IMR-90 (cell line): ENCODE measurements at regions not wholly inside any gene's neighbourhood (a gene's known extent, or its start where the extent isn't known, plus 50 kb on each side); places are given as distances from the start of the nearest gene placed in this dataset.

ENCODE experiments used
- ATAC-seq: fragments of 200-7000 bp; cut with Tn5 transposase; 2 replicates; pipeline ENCODE4 v1.9.1; 2020; ENCODE audit warnings: low read depth, mild to moderate bottlenecking, moderate library complexity
- BruUV-seq: library from RNA; stranded (reverse); fragments of 400-500 nt; replicated peaks from 2 replicates; lab custom pipeline; 2021; lab: Mats Ljungman, UMichigan
- CTCF ChIA-PET: fragments of 300-600 bp; formaldehyde crosslinking; extraction: SDS; loops from one replicate; lab custom pipeline; 2021; ENCODE audit warnings: antibody characterized with exemption; lab: Yijun Ruan, JAX
- POLR2A ChIA-PET: fragments of 300-600 bp; sonication (Branson Sonifier 250); formaldehyde crosslinking; loops from one replicate; lab custom pipeline; 2022; ENCODE audit warnings: antibody characterized with exemption; ENCODE audit not compliant: unreplicated experiment; lab: Charles Lee
- DNase-seq: peaks from one replicate; pipeline ENCODE4 v3.0.0; 2013
- H2AFZ ChIP-seq: replicated peaks from 2 replicates; pipeline ENCODE3; 2013; ENCODE audit warnings: low read length, mild to moderate bottlenecking; ENCODE audit not compliant: poor library complexity
- H2AK5ac ChIP-seq: 2 replicates; pipeline ENCODE4 v1.6.1; 2013; ENCODE audit warnings: low read depth, low read length, inconsistent platforms
- H2AK9ac ChIP-seq: replicated peaks from 2 replicates; pipeline ENCODE3; 2013; ENCODE audit warnings: mild to moderate bottlenecking, low read depth, low read length, moderate library complexity; ENCODE audit not compliant: poor library complexity
- H2BK120ac ChIP-seq: 2 replicates; pipeline ENCODE4 v1.6.1; 2013; ENCODE audit warnings: low read depth, low read length, inconsistent platforms
- H2BK15ac ChIP-seq: 3 replicates; pipeline ENCODE4 v1.6.1; 2013; ENCODE audit warnings: low read depth, low read length, inconsistent platforms
- H2BK20ac ChIP-seq: 2 replicates; pipeline ENCODE4 v1.6.1; 2013; ENCODE audit warnings: low read depth, mild to moderate bottlenecking, inconsistent platforms, low read length, moderate library complexity
- H2BK5ac ChIP-seq: 2 replicates; pipeline ENCODE4 v1.6.1; 2013; ENCODE audit warnings: mild to moderate bottlenecking, low read depth, low read length, inconsistent platforms; ENCODE audit not compliant: poor library complexity, severe bottlenecking
- H3K14ac ChIP-seq: replicated peaks from 2 replicates; pipeline ENCODE4 v1.6.1; 2013; ENCODE audit warnings: low read depth, low read length, inconsistent platforms
- H3K18ac ChIP-seq: 2 replicates; pipeline ENCODE4 v1.6.1; 2013; ENCODE audit warnings: low read depth, low read length, control low read depth
- H3K23ac ChIP-seq: 2 replicates; pipeline ENCODE4 v1.6.1; 2013; ENCODE audit warnings: low read depth, low read length, inconsistent platforms
- H3K27ac ChIP-seq: 2 replicates; pipeline ENCODE4 v1.5.1; 2013; ENCODE audit warnings: mild to moderate bottlenecking, control low read depth, low read length; ENCODE audit not compliant: insufficient read depth
- H3K27me3 ChIP-seq: 2 replicates; pipeline ENCODE4 v1.6.1; 2013; ENCODE audit warnings: low read length; ENCODE audit not compliant: control insufficient read depth, insufficient read depth
- H3K36me3 ChIP-seq: 2 replicates; pipeline ENCODE4 v1.6.1; 2013; ENCODE audit warnings: low read length, mixed read lengths; ENCODE audit not compliant: control insufficient read depth, insufficient read depth
- H3K4ac ChIP-seq: 2 replicates; pipeline ENCODE4 v1.6.1; 2013; ENCODE audit warnings: low read depth, low read length, inconsistent platforms
- H3K4me1 ChIP-seq: 2 replicates; pipeline ENCODE4 v1.6.1; 2013; ENCODE audit warnings: low read length, mixed read lengths; ENCODE audit not compliant: control insufficient read depth, insufficient read depth
- H3K4me2 ChIP-seq: 2 replicates; pipeline ENCODE4 v1.6.1; 2013; ENCODE audit warnings: low read depth, mild to moderate bottlenecking, control low read depth, low read length, moderate library complexity
- H3K4me3 ChIP-seq: 2 replicates; pipeline ENCODE4 v1.5.1; 2013; ENCODE audit warnings: low read depth, mild to moderate bottlenecking, control low read depth, low read length, moderate library complexity; ENCODE audit not compliant: insufficient read depth
- H3K56ac ChIP-seq: 2 replicates; pipeline ENCODE4 v1.6.1; 2013; ENCODE audit warnings: low read length, inconsistent platforms; ENCODE audit not compliant: insufficient read depth; ENCODE audit errors: extremely low read depth
- H3K79me1 ChIP-seq, 2 experiments: 2 replicates each; pipeline ENCODE4 v1.6.1; 2013; ENCODE audit warnings: low read length in 2 of 2, inconsistent platforms in 1 of 2, low read depth in 1 of 2
- H3K9ac ChIP-seq: 2 replicates; pipeline ENCODE4 v1.6.1; 2013; ENCODE audit warnings: low read depth, low read length, control low read depth
- H3K9me1 ChIP-seq: 2 replicates; pipeline ENCODE4 v1.6.1; 2013; ENCODE audit warnings: low read length, inconsistent platforms; ENCODE audit not compliant: insufficient read depth
- H3K9me3 ChIP-seq: 2 replicates; pipeline ENCODE4 v1.6.1; 2013; ENCODE audit warnings: low read length; ENCODE audit not compliant: control insufficient read depth, insufficient read depth
- H4K20me1 ChIP-seq: 2 replicates; pipeline ENCODE4 v1.6.1; 2013; ENCODE audit warnings: low read length, inconsistent platforms; ENCODE audit not compliant: insufficient read depth
- H4K5ac ChIP-seq: 2 replicates; pipeline ENCODE4 v1.6.1; 2013; ENCODE audit warnings: mild to moderate bottlenecking, low read depth, low read length, control low read depth
- H4K8ac ChIP-seq, 2 experiments: 2 replicates each; pipeline ENCODE4 v1.6.1; 2013; ENCODE audit warnings: low read depth in 2 of 2, low read length in 2 of 2, control low read depth in 1 of 2, inconsistent platforms in 1 of 2
- H4K91ac ChIP-seq: 2 replicates; pipeline ENCODE4 v1.6.1; 2013; ENCODE audit warnings: low read depth, low read length, inconsistent platforms; ENCODE audit not compliant: insufficient read depth
- CEBPB ChIP-seq: IDR thresholded peaks from 2 replicates; pipeline ENCODE4 v1.6.1; 2012; ENCODE audit warnings: low read depth, low read length, improper control_type of control experiment
- CHD1 ChIP-seq: IDR thresholded peaks from 2 replicates; pipeline ENCODE4 v1.6.1; 2012; ENCODE audit warnings: low read depth, low read length, improper control_type of control experiment
- FOS ChIP-seq: fragments of 150-350 bp; IDR thresholded peaks from 2 replicates; pipeline ENCODE4 v1.6.1; 2016; ENCODE audit warnings: low read depth, low read length
- MAZ ChIP-seq: IDR thresholded peaks from 2 replicates; pipeline ENCODE4 v1.6.1; 2012; ENCODE audit warnings: low read depth, mild to moderate bottlenecking, low read length, improper control_type of control experiment, moderate library complexity, borderline replicate concordance
- NFE2L2 ChIP-seq: fragments of 150-350 bp; IDR thresholded peaks from 2 replicates; pipeline ENCODE4 v1.6.1; 2016; ENCODE audit warnings: low read depth, mild to moderate bottlenecking, low read length
- POLR2A ChIP-seq: IDR thresholded peaks from 2 replicates; pipeline ENCODE4 v1.6.1; 2012; ENCODE audit warnings: mild to moderate bottlenecking, low read depth, low read length
- RFX5 ChIP-seq: IDR thresholded peaks from 2 replicates; pipeline ENCODE4 v1.8.0; 2012; ENCODE audit warnings: low read depth, mild to moderate bottlenecking, low read length, moderate library complexity
- SMC3 ChIP-seq: fragments of 150-350 bp; IDR thresholded peaks from 2 replicates; pipeline ENCODE4 v1.6.1; 2016; ENCODE audit warnings: low read depth, mild to moderate bottlenecking, antibody characterized with exemption, low read length, moderate library complexity
- WGBS, 2 experiments: methylation state at CpG; one replicate each; pipeline versions ENCODE4 v1.1.5 to v1.1.7; 2013; ENCODE audit warnings: missing lambda C conversion rate in 2 of 2; ENCODE audit not compliant: insufficient read length in 1 of 2; ENCODE audit errors: extremely low coverage in 2 of 2; 5-methylcytosine and 5-hydroxymethylcytosine counted together
- dilution Hi-C: fragments of 300-500 bp; cut with HindIII; formaldehyde crosslinking; loops from one replicate; pipeline ENCODE4 v1.14.3; 2018; ENCODE audit warnings: low sequenced_read_pairs; ENCODE audit not compliant: unreplicated experiment
- in situ Hi-C: fragments of 300-500 bp; cut with MboI; formaldehyde crosslinking; loops from 3 replicates; pipeline ENCODE4 v1.14.3; 2019; ENCODE audit warnings: low sequenced_read_pairs, inconsistent platforms, mixed read lengths
- intact Hi-C: fragments of 100-400 bp; cut with micrococcal nuclease; formaldehyde crosslinking; loops from 2 replicates; pipeline ENCODE4 v1.10.0; 2022
- TF ChIP-seq, protein P1 (sequence below): fragments of 150-350 bp; IDR thresholded peaks from 2 replicates; pipeline ENCODE4 v1.6.1; 2017; ENCODE audit warnings: mild to moderate bottlenecking, antibody characterized with exemption, low read length, low read depth
- TF ChIP-seq, protein P2 (sequence below): fragments of 150-350 bp; IDR thresholded peaks from 2 replicates; pipeline ENCODE4 v1.6.1; 2016; ENCODE audit warnings: low read depth, mild to moderate bottlenecking, low read length, moderate library complexity, borderline replicate concordance

DNA sequence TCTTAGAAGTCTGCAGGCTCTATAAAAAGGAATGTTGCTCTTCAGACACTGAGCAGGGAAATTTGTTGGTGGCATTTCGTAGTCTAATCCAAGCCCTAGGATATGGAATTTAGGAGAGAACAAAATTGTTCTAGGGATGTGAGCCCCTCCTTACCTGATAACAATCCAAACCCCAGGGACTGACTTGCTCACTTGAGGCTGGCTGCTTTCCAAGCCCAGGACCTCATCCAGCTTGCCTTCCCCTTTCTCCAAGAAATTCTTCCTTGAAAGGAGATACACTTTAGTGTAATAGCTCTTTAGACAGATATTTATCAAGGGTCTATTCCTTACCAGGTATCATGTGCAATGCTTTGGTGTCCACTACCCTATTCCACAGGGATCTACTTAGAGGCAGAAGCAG, 279.8 kb downstream of the C1D start:
- POLR2A ChIA-PET, result no interaction called here
- Histone ChIP-seq H4K5ac (no peak overlapping the region), H3K4ac (no peak overlapping the region), H3K4me2 (no peak overlapping the region), H2AK5ac (no peak overlapping the region), H3K9me1 (peaks cover 5% of the 10 kb centered on the region), H3K4me1 (peaks cover 6% of the 10 kb centered on the region; the same call in 1 of the 2 replicates), H3K79me1 (peaks cover 0 to 3% of the 10 kb centered on the region in 2 experiments; a peak in 2 of 4 replicates), H3K27me3 (no peaks in the 10 kb centered on the region), H3K9me3 (no peaks in the 10 kb centered on the region), H2BK5ac (no peak overlapping the region), H3K23ac (no peak overlapping the region), H2AK9ac (no peak overlapping the region), H3K9ac (no peak overlapping the region), H3K36me3 (no peaks in the 10 kb centered on the region), H2BK120ac (no peak overlapping the region), H4K91ac (no peak overlapping the region), H4K8ac (no peak overlapping the region), H3K27ac (no peak overlapping the region), H2AFZ (no peak overlapping the region), H2BK20ac (no peak overlapping the region), H2BK15ac (no peak overlapping the region), H3K14ac (0 out of 2 replicates have a peak overlapping the region, but pooled peaks have one; percentile 10), H4K20me1 (no peaks in the 10 kb centered on the region), H3K56ac (no peak overlapping the region), H3K4me3 (no peak overlapping the region), H3K18ac (no peak overlapping the region)
- in situ Hi-C loops (no loop called here), intact Hi-C loops (no loop called here), dilution Hi-C loops (no loop called here)
- TF ChIP-seq CHD1 (no peak), FOS (no peak), MAZ (no peak), SMC3 (no peak), NFE2L2 (no peak), POLR2A (no peak), CEBPB (no peak), RFX5 (no peak)
- TF ChIP-seq, protein P1, sequence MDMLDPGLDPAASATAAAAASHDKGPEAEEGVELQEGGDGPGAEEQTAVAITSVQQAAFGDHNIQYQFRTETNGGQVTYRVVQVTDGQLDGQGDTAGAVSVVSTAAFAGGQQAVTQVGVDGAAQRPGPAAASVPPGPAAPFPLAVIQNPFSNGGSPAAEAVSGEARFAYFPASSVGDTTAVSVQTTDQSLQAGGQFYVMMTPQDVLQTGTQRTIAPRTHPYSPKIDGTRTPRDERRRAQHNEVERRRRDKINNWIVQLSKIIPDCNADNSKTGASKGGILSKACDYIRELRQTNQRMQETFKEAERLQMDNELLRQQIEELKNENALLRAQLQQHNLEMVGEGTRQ, result no peak
- TF ChIP-seq, protein P2, sequence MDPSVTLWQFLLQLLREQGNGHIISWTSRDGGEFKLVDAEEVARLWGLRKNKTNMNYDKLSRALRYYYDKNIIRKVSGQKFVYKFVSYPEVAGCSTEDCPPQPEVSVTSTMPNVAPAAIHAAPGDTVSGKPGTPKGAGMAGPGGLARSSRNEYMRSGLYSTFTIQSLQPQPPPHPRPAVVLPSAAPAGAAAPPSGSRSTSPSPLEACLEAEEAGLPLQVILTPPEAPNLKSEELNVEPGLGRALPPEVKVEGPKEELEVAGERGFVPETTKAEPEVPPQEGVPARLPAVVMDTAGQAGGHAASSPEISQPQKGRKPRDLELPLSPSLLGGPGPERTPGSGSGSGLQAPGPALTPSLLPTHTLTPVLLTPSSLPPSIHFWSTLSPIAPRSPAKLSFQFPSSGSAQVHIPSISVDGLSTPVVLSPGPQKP, result no peak
- ATAC-seq, result no peak
- DNase-seq, result no peak
- CTCF ChIA-PET, result no interaction called here
- no CpG with 5 or more reads among the region's 1 CpG for WGBS, 2 experiments
- no TSS peak for BruUV-seq
